ENCODE measurements at regions not wholly inside any gene's neighbourhood (a gene's known extent, or its start where the extent isn't known, plus 50 kb on each side); places are given as distances from the start of the nearest gene placed in this dataset.

DNA sequence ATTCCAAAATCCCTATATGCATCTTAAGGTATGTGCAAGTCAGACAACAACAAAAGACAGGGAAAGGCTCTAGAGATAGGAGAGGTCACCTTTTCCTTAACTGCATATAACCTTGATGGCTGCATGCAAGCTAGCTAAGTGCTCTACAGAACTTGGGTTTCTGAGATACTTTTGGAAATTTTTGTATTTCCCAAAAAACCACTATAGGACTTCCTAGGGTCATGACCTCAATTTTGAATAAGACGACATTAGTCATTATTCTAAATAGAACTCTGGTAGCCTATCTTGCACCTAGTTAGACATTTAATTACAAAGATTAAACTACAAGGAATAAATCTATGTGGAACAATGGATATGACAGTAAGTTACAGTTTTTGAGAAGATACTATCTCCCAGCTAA lies 309.3 kb downstream of the BCAT1 start:
- no peak for TF ChIP-seq TAF1 (IDR thresholded peaks at IDR 0.05; ENCODE audit: low read depth)
- no peak for TF ChIP-seq CREB1 (IDR thresholded peaks at IDR 0.05; ENCODE audit: low read depth)
- no peak for TF ChIP-seq TCF12 (IDR thresholded peaks at IDR 0.05; ENCODE audit: low read depth)
- no peak for TF ChIP-seq EGR1 (IDR thresholded peaks at IDR 0.05)
- TF ChIP-seq USF1 (IDR thresholded peaks at IDR 0.05): no peak
- TF ChIP-seq, protein P1, sequence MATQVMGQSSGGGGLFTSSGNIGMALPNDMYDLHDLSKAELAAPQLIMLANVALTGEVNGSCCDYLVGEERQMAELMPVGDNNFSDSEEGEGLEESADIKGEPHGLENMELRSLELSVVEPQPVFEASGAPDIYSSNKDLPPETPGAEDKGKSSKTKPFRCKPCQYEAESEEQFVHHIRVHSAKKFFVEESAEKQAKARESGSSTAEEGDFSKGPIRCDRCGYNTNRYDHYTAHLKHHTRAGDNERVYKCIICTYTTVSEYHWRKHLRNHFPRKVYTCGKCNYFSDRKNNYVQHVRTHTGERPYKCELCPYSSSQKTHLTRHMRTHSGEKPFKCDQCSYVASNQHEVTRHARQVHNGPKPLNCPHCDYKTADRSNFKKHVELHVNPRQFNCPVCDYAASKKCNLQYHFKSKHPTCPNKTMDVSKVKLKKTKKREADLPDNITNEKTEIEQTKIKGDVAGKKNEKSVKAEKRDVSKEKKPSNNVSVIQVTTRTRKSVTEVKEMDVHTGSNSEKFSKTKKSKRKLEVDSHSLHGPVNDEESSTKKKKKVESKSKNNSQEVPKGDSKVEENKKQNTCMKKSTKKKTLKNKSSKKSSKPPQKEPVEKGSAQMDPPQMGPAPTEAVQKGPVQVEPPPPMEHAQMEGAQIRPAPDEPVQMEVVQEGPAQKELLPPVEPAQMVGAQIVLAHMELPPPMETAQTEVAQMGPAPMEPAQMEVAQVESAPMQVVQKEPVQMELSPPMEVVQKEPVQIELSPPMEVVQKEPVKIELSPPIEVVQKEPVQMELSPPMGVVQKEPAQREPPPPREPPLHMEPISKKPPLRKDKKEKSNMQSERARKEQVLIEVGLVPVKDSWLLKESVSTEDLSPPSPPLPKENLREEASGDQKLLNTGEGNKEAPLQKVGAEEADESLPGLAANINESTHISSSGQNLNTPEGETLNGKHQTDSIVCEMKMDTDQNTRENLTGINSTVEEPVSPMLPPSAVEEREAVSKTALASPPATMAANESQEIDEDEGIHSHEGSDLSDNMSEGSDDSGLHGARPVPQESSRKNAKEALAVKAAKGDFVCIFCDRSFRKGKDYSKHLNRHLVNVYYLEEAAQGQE (IDR thresholded peaks at IDR 0.05; ENCODE audit: low read depth): no peak
- TF ChIP-seq CEBPB (IDR thresholded peaks at IDR 0.05): no peak
- TF ChIP-seq NFIC (IDR thresholded peaks at IDR 0.05): no peak
- no peak for TF ChIP-seq RAD21 (IDR thresholded peaks at IDR 0.05; ENCODE audit: low read depth)
- no peak for TF ChIP-seq ZBTB7A (IDR thresholded peaks at IDR 0.05; ENCODE audit: low read depth)

DNA sequence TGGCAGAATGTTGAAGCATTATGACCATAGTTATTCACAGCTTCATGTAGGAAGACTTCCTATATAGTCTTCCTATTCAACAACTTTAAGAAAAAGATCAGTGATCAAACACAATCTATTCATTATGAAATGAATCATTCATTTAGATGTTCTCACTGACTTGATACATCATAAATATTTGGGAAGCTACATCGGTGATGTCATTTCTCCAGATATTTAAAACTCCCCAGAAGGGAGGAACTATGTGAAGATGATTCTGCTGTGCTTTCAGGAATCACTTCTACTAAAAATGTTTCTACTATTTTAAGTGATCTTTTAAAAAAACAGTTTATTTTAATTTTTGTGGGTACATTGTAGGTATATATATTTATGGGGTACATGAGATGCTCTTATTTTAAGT lies 316.4 kb downstream of the BCAT1 start:
- TF ChIP-seq RAD21 (IDR thresholded peaks at IDR 0.05; ENCODE audit: low read depth) (no peak), TEAD4 (IDR thresholded peaks at IDR 0.05) (no peak), NFIC (IDR thresholded peaks at IDR 0.05) (no peak), YY1 (IDR thresholded peaks at IDR 0.05; ENCODE audit: low read depth) (no peak), USF1 (IDR thresholded peaks at IDR 0.05) (no peak), CEBPB (IDR thresholded peaks at IDR 0.05) (no peak), FOXM1 (IDR thresholded peaks at IDR 0.05; ENCODE audit: borderline replicate concordance, low read depth) (no peak), EP300 (IDR thresholded peaks at IDR 0.05; ENCODE audit: borderline replicate concordance) (no peak), ZBTB7A (IDR thresholded peaks at IDR 0.05; ENCODE audit: low read depth) (no peak), TCF12 (IDR thresholded peaks at IDR 0.05; ENCODE audit: low read depth) (no peak), TAF1 (IDR thresholded peaks at IDR 0.05; ENCODE audit: low read depth) (no peak), EGR1 (IDR thresholded peaks at IDR 0.05) (no peak), CREB1 (IDR thresholded peaks at IDR 0.05; ENCODE audit: low read depth) (no peak)
- TF ChIP-seq, protein P1 (IDR thresholded peaks at IDR 0.05; ENCODE audit: low read depth): no peak
- TF ChIP-seq, protein P2, sequence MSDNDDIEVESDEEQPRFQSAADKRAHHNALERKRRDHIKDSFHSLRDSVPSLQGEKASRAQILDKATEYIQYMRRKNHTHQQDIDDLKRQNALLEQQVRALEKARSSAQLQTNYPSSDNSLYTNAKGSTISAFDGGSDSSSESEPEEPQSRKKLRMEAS (IDR thresholded peaks at IDR 0.05): no peak

GRCh38 chr12:24631676-24632426 lies 317.1 kb downstream of the BCAT1 start:
- TF ChIP-seq CEBPB (IDR thresholded peaks at IDR 0.05): no peak
- TF ChIP-seq, protein P1 (IDR thresholded peaks at IDR 0.05; ENCODE audit: low read depth): no peak
- TF ChIP-seq EP300 (IDR thresholded peaks at IDR 0.05; ENCODE audit: borderline replicate concordance): no peak
- TF ChIP-seq NFIC (IDR thresholded peaks at IDR 0.05): no peak
- TF ChIP-seq TAF1 (IDR thresholded peaks at IDR 0.05; ENCODE audit: low read depth): no peak
- no peak for TF ChIP-seq USF1 (IDR thresholded peaks at IDR 0.05)
- TF ChIP-seq CREB1 (IDR thresholded peaks at IDR 0.05; ENCODE audit: low read depth): no peak
- TF ChIP-seq, protein P2 (IDR thresholded peaks at IDR 0.05): no peak
- no peak for TF ChIP-seq ZBTB7A (IDR thresholded peaks at IDR 0.05; ENCODE audit: low read depth)
- no peak for TF ChIP-seq YY1 (IDR thresholded peaks at IDR 0.05; ENCODE audit: low read depth)
- TF ChIP-seq EGR1 (IDR thresholded peaks at IDR 0.05): no peak
- TF ChIP-seq TCF12 (IDR thresholded peaks at IDR 0.05; ENCODE audit: low read depth): no peak
- no peak for TF ChIP-seq RAD21 (IDR thresholded peaks at IDR 0.05; ENCODE audit: low read depth)

GRCh38 chr12:24630856-24631255 lies 318.0 kb downstream of the BCAT1 start:
- no peak for TF ChIP-seq CEBPB (IDR thresholded peaks at IDR 0.05)
- no peak for TF ChIP-seq FOXM1 (IDR thresholded peaks at IDR 0.05; ENCODE audit: borderline replicate concordance, low read depth)
- TF ChIP-seq EP300 (IDR thresholded peaks at IDR 0.05; ENCODE audit: borderline replicate concordance): no peak
- TF ChIP-seq NFIC (IDR thresholded peaks at IDR 0.05): no peak
- TF ChIP-seq TCF12 (IDR thresholded peaks at IDR 0.05; ENCODE audit: low read depth): no peak

Data from Ishikawa (cell line).